GM19372 (cell line): ENCODE measurements at regions not wholly inside any gene's neighbourhood (a gene's known extent, or its start where the extent isn't known, plus 50 kb on each side); places are given as distances from the start of the nearest gene placed in this dataset.

Source experiments
- ATAC-seq: cut with Tn5 transposase; IDR thresholded peaks from one replicate; pipeline ENCODE4 v1.9.1; 2021; ENCODE audit warnings: mild to moderate bottlenecking, low read depth, moderate library complexity; ENCODE audit not compliant: unreplicated experiment

- no peak for ATAC-seq
Measured at GRCh38 chr6:104010897-104011296, 848.8 kb downstream of the HACE1 start.

- ATAC-seq: no peak
Measured at GRCh38 chr6:104003803-104004516, 855.8 kb downstream of the HACE1 start.

- ATAC-seq: no peak
Measured at GRCh38 chr6:103995571-103995970, 864.1 kb downstream of the HACE1 start.

- no peak for ATAC-seq
Measured at GRCh38 chr6:103983860-103984259, 875.9 kb downstream of the HACE1 start.

GRCh38 chr6:103983011-103983410 is 876.7 kb downstream of the HACE1 start:
- no peak for ATAC-seq

GRCh38 chr6:103982574-103982973 is 877.1 kb downstream of the HACE1 start:
- no peak for ATAC-seq

- no peak for ATAC-seq
Measured at GRCh38 chr6:103979308-103979707, 880.4 kb downstream of the HACE1 start.

- no peak for ATAC-seq
Measured at GRCh38 chr6:103937389-103937788, 922.3 kb downstream of the HACE1 start.

- no peak for ATAC-seq
Measured at GRCh38 chr6:103925317-103925716, 934.4 kb downstream of the HACE1 start.

- ATAC-seq: no peak
Measured at GRCh38 chr6:103910018-103910417, 949.7 kb downstream of the HACE1 start.

GRCh38 chr6:103908898-103909297 is 950.8 kb downstream of the HACE1 start:
- ATAC-seq: no peak

GRCh38 chr6:103895136-103895535 is 964.6 kb downstream of the HACE1 start:
- ATAC-seq: no peak

- no peak for ATAC-seq
Measured at GRCh38 chr6:103893141-103893581, 966.6 kb downstream of the HACE1 start.

- ATAC-seq: no peak
Measured at GRCh38 chr6:103886951-103887350, 972.8 kb downstream of the HACE1 start.

- ATAC-seq: no peak
Measured at GRCh38 chr6:103885446-103885845, 974.3 kb downstream of the HACE1 start.

- ATAC-seq: no peak
Measured at GRCh38 chr6:103879800-103880199, 979.9 kb downstream of the HACE1 start.

- no peak for ATAC-seq
Measured at GRCh38 chr6:103875221-103875620, 984.5 kb downstream of the HACE1 start.

- no peak for ATAC-seq
Measured at GRCh38 chr6:103874575-103874974, 985.1 kb downstream of the HACE1 start.

- no peak for ATAC-seq
Measured at GRCh38 chr6:103872678-103873077, 987.0 kb downstream of the HACE1 start.

GRCh38 chr6:103872233-103872632 is 987.5 kb downstream of the HACE1 start:
- no peak for ATAC-seq

GRCh38 chr6:103870970-103871369 is 988.7 kb downstream of the HACE1 start:
- ATAC-seq: no peak

GRCh38 chr6:103862297-103862696 is 997.4 kb downstream of the HACE1 start:
- ATAC-seq: no peak

GRCh38 chr6:103858003-103858402 is 1001.7 kb downstream of the HACE1 start:
- no peak for ATAC-seq
